PC-3 (cell line): ENCODE measurements at regions not wholly inside any gene's neighbourhood (a gene's known extent, or its start where the extent isn't known, plus 50 kb on each side); places are given as distances from the start of the nearest gene placed in this dataset.

Experiments used
- ATAC-seq: fragments of 200-7000 bp; cut with Tn5 transposase; 2 replicates; pipeline ENCODE4 v1.9.1; 2020; ENCODE audit warnings: mild to moderate bottlenecking, moderate library complexity
- BruUV-seq: library from RNA; stranded (reverse); fragments of 400-500 nt; replicated peaks from 2 replicates; lab custom pipeline; 2021; lab: Mats Ljungman, UMichigan
- CTCF ChIA-PET: fragments of 300-600 bp; sonication (Branson Sonifier 250); formaldehyde crosslinking; loops from one replicate; lab custom pipeline; 2022; ENCODE audit warnings: antibody characterized with exemption; lab: Charles Lee
- POLR2A ChIA-PET: fragments of 300-600 bp; sonication (Branson Sonifier 250); formaldehyde crosslinking; loops from one replicate; lab custom pipeline; 2022; ENCODE audit warnings: antibody characterized with exemption; ENCODE audit not compliant: unreplicated experiment; lab: Charles Lee
- DNase-seq: peaks from one replicate; pipeline ENCODE4 v3.0.0-alpha.2; 2015
- H2AFZ ChIP-seq: fragments of 300-600 bp; sonication (generic); 2 replicates; pipeline ENCODE4 v1.6.0; 2016; ENCODE audit warnings: antibody characterized with exemption, low read length
- H3F3A ChIP-seq: fragments of 300-600 bp; sonication (generic); one replicate; pipeline ENCODE4 v1.6.0; 2017; ENCODE audit warnings: antibody characterized with exemption, low read length, control low read depth, mild to moderate bottlenecking; ENCODE audit not compliant: unreplicated experiment
- H3K27ac ChIP-seq: fragments of 300-600 bp; sonication (generic); 2 replicates; pipeline ENCODE4 v1.5.1; 2016; ENCODE audit warnings: mild to moderate bottlenecking, low read length
- H3K27me3 ChIP-seq: fragments of 300-600 bp; sonication (generic); 2 replicates; pipeline ENCODE4 v1.6.1; 2016; ENCODE audit warnings: low read length, mixed read lengths
- H3K36me3 ChIP-seq: fragments of 300-600 bp; sonication (generic); 2 replicates; pipeline ENCODE4 v1.6.1; 2016; ENCODE audit warnings: low read depth, mixed run types, low read length, mixed read lengths
- H3K4me1 ChIP-seq: fragments of 300-600 bp; sonication (generic); 2 replicates; pipeline ENCODE4 v1.5.1; 2016; ENCODE audit warnings: low read length; ENCODE audit not compliant: insufficient read depth
- H3K4me2 ChIP-seq: fragments of 300-600 bp; sonication (generic); 2 replicates; pipeline ENCODE4 v1.6.0; 2016; ENCODE audit warnings: low read length
- H3K4me3 ChIP-seq: fragments of 300-600 bp; sonication (generic); 2 replicates; pipeline ENCODE4 v1.5.1; 2016; ENCODE audit warnings: mild to moderate bottlenecking, low read length, mixed read lengths
- H3K79me2 ChIP-seq: fragments of 300-600 bp; sonication (generic); 2 replicates; pipeline ENCODE4 v1.6.1; 2017; ENCODE audit warnings: low read length, mixed read lengths
- H3K9ac ChIP-seq: fragments of 300-600 bp; sonication (generic); 2 replicates; pipeline ENCODE4 v1.6.0; 2016; ENCODE audit warnings: mild to moderate bottlenecking, low read length
- H3K9me2 ChIP-seq: fragments of 300-600 bp; sonication (generic); replicated peaks from 2 replicates; pipeline ENCODE4 v1.6.1; 2016; ENCODE audit warnings: mixed run types, low read length, mixed read lengths
- H3K9me3 ChIP-seq: fragments of 300-600 bp; sonication (generic); 2 replicates; pipeline ENCODE4 v1.6.1; 2016; ENCODE audit warnings: low read length, mixed read lengths
- H4K20me1 ChIP-seq: fragments of 300-600 bp; sonication (generic); 2 replicates; pipeline ENCODE4 v1.6.1; 2016; ENCODE audit warnings: low read length, mixed read lengths
- CTCF ChIP-seq: fragments of 300-600 bp; sonication (generic); conservative IDR thresholded peaks from 2 replicates; pipeline ENCODE4 v1.5.1; 2017; ENCODE audit warnings: antibody characterized with exemption, low read depth, mild to moderate bottlenecking, low read length
- EZH2 ChIP-seq: fragments of 300-600 bp; sonication (generic); IDR thresholded peaks from one replicate; pipeline ENCODE4 v1.6.1; 2017; ENCODE audit warnings: antibody characterized with exemption, mild to moderate bottlenecking, low read length; ENCODE audit not compliant: unreplicated experiment
- EZH2phosphoT487 ChIP-seq: fragments of 300-600 bp; sonication (generic); IDR thresholded peaks from 2 replicates; pipeline ENCODE4 v1.6.1; 2018; ENCODE audit warnings: mild to moderate bottlenecking, antibody characterized with exemption, low read length, borderline replicate concordance
- intact Hi-C: fragments of 100-400 bp; cut with micrococcal nuclease; formaldehyde crosslinking; loops from 2 replicates; pipeline ENCODE4 v1.9.0; 2023

- ChIA-PET POLR2A (interaction anchor here (0.5 kb wide), 1 partner anchor 8 kb away, joined by 4 read pairs; no protein-coding TSS in a partner anchor), CTCF (no interaction called here)
- Histone ChIP-seq H3K9ac (no peak overlapping the region), H3K27ac (no peak overlapping the region), H3F3A (no peaks in the 10 kb centered on the region), H3K36me3 (no peaks in the 10 kb centered on the region), H4K20me1 (no peaks in the 10 kb centered on the region), H3K4me3 (no peak overlapping the region), H2AFZ (no peak overlapping the region), H3K27me3 (no peaks in the 10 kb centered on the region), H3K4me1 (no peaks in the 10 kb centered on the region), H3K4me2 (no peak overlapping the region), H3K9me3 (no peaks in the 10 kb centered on the region), H3K79me2 (no peaks in the 10 kb centered on the region), H3K9me2 (no peaks in the 10 kb centered on the region)
- TF ChIP-seq EZH2 (no peak), EZH2phosphoT487 (no peak), CTCF (no peak)
- ATAC-seq (no peak), DNase-seq (no peak)
- intact Hi-C loops: no loop called here
- no TSS peak for BruUV-seq
Observed at GRCh38 chr4:38204339-38205035, 244.3 kb downstream of the PTTG2 start.

- Histone ChIP-seq H3K27me3 (no peaks in the 10 kb centered on the region), H3F3A (no peaks in the 10 kb centered on the region), H2AFZ (no peak overlapping the region), H3K27ac (no peak overlapping the region), H3K9me2 (no peaks in the 10 kb centered on the region), H3K36me3 (no peaks in the 10 kb centered on the region), H3K4me1 (no peaks in the 10 kb centered on the region), H3K79me2 (no peaks in the 10 kb centered on the region), H3K4me3 (no peak overlapping the region), H3K9ac (no peak overlapping the region), H4K20me1 (no peaks in the 10 kb centered on the region), H3K9me3 (no peaks in the 10 kb centered on the region), H3K4me2 (no peak overlapping the region)
- ATAC-seq (no peak), DNase-seq (no peak)
- ChIA-PET POLR2A (no interaction called here), CTCF (no interaction called here)
- TF ChIP-seq EZH2 (no peak), EZH2phosphoT487 (no peak), CTCF (no peak)
- intact Hi-C loops: no loop called here
- BruUV-seq: no TSS peak
Observed at GRCh38 chr4:38205261-38205660, 245.1 kb downstream of the PTTG2 start.

- intact Hi-C loops: no loop called here
- no peaks in the 10 kb centered on the region for H3K36me3 ChIP-seq
Observed at GRCh38 chr4:38207110-38207457, 246.9 kb downstream of the PTTG2 start.

More at GRCh38 chr4:38207110-38207457, 246.9 kb downstream of the PTTG2 start:
- no peaks in the 10 kb centered on the region for H3K79me2 ChIP-seq
- H3K9ac ChIP-seq: no peak overlapping the region
- H3K4me2 ChIP-seq: no peak overlapping the region
- no peaks in the 10 kb centered on the region for H3K9me2 ChIP-seq
- no peaks in the 10 kb centered on the region for H3K9me3 ChIP-seq
- H3F3A ChIP-seq: no peaks in the 10 kb centered on the region
- POLR2A ChIA-PET: no interaction called here
- H3K27me3 ChIP-seq: no peaks in the 10 kb centered on the region
- no TSS peak for BruUV-seq
- CTCF ChIA-PET: no interaction called here
- no peak overlapping the region for H2AFZ ChIP-seq
- H3K4me1 ChIP-seq: no peaks in the 10 kb centered on the region
- DNase-seq (no peak), ATAC-seq (no peak)
- no peak for TF ChIP-seq EZH2
- TF ChIP-seq CTCF: no peak
- TF ChIP-seq EZH2phosphoT487: no peak
- H3K27ac ChIP-seq: no peak overlapping the region
- H3K4me3 ChIP-seq: no peak overlapping the region
- H4K20me1 ChIP-seq: no peaks in the 10 kb centered on the region
